C1 segment of cervical spinal cord (tissue), 14 donors: ENCODE measurements at regions not wholly inside any gene's neighbourhood (a gene's known extent, or its start where the extent isn't known, plus 50 kb on each side); places are given as distances from the start of the nearest gene placed in this dataset.

Source experiments
- DNase-seq, 14 donors: peaks; one replicate each; lab custom pipeline; 2025; lab: John Stamatoyannopoulos, UW

DNA sequence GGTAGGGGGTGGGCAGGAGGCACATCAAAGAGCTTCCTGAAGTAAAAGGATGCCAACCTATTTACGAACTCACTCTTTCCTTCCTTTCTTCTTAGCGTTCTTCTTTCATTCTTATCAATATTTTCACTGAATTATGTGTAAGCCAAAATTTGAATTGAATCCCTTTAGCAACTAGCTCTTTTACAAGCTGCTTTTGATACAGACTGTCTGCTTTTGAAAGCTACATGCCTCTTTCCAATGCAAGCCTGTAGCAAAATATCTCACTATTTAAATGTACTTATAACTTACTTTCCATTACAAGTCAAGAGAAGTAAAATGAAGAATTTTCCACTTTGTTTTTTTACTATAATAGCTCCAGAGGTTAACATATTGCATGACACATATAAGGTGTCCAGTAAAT lies 186.6 kb downstream of the NXPE2 start:
- DNase-seq: no peak

DNA sequence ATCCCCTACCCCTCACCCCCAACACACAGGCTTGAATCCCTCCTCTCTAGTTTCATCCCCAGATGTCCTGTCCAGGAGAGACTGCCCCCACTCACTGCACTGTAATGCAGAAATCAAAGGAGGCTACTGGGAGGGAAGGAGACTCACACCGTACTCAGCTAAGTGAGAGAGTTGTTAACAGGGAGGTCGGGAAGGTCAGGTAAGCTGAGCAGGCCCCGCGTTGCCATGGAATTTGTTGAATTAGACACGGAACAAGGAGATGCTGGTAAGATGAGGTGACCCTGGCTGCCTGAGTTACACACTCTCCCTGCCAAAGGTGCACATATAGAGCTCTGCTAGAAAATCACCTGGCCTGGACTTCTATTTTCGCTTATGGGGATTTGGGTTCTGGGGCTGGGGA lies 197.9 kb downstream of the NXPE2 start:
- no peak for DNase-seq

DNA sequence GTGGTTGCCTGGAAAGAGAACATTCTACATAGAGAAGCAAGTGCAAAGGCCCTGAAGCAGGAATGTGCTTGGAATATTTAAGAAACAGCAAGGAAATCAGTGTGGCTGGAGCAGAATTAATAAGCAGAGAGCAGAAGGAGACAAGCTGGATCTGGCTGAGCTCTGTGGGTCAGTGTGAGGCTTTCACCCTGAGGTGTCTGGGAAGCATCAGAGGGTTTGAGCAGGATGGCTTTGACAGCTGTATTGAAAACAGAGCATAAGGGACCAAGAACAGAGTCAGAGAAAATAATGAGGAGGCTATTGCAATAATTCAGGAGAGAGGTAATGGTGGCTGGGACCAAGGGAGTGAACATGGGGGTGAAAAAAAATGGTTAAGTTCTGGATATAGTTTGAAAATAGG lies 199.6 kb downstream of the NXPE2 start:
- DNase-seq: no peak

DNA sequence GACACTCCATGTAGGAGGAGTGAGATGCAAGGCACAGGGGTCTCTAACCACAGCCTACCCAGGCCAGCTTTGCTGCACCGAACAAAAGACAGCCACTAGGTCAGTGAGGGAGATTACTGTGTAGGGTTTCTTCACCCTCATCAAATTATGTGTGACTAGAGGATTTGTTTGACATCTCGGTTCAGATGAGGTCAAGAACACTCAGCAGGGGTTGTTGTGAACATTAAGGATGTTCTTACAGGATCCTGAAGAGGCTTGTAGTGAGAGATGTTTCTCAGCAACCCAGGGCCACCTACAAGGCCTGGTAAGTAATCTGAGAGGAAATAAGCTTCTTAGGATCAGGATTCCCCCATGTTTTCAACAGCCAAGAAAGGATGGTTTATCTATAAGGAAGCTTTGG lies 202.1 kb downstream of the NXPE2 start:
- DNase-seq: no peak

DNA sequence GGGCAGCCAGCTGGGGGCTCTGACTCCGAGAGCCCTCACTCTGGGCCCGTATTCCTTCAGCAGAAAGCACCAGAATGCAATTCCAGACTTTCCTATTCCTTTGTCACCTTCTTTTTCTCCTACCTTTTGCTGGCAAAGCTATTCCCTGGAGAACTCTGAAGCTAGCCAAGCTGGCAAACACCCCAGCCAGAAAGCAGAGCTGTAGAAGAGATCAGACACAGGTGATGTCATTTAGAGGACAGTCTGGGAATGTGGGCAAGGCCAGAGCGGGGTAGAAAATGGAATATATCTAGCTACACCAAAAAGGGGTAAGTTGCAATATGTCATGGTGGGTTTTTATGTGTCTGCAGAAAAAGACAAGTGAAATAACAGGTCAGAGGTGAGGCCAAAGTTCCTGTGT lies 205.1 kb downstream of the NXPE2 start:
- peak in 1 of 14 donors; percentile 54 for DNase-seq

DNA sequence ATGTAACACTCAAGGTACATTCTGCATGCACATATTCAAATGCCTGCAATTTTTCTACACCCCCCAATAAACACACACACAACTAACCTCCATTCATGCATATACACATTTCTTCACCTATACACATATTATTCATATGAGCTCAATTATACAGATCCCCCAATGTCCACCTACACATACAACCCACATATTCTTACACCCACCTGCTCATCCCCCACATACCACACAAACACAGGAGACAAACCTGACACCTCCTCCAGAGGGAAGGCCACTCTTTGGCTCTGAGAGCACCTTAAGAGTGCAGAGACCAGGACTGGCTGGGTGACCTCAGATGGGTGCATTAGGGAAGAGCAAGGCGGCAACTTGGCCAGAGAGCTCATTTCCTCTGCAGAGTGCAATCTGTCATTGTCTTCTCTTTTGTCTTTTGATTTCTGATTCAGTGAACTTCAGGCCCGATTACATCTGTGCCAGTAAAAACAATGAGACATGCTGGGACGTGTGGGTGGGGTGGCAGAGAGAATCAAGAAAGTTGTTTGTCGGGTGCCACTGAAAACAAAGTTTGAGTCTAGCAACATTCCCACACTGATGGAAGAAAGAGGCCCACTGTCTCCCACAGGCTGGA lies 208.4 kb downstream of the NXPE2 start:
- no peak for DNase-seq

DNA sequence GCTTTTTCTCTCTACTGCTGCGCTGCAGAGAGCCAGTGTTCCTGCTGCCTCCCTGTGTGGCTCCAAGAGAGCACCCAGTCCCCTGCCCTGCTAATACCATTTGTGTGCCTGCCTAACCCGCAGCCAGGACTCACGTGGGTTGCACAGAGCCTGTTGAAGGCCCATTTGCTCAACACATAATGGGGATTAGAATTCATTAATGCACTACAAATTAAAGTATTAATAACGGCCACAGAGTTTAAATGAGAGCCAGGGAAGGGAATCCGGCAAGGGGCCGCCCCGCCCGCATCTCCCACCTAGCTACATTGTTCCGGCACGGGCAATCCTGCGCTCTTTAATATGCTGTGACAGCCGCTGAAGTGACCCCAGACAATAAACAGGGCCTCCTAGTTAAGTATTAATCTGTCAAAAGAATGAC lies 211.3 kb downstream of the NXPE2 start:
- DNase-seq: no peak

DNA sequence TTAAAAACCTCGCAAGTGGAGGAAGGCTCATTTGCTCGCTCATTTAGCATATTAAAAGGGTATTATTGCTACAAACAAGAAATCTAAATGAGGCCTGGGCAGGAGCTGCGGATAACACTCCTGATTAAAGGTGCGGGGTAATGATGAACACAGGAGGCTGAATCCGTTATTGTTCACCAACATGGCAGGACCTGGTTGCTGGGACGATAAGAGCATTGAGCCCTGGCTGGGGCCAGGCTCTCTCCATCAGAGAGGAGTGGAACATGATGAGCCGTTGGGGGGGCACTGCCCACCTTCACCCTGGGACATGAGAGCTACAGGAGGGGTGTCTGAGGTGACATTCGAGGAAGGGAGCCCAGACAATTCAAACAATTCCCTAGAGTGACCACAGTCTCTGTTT lies 211.7 kb downstream of the NXPE2 start:
- DNase-seq: no peak

DNA sequence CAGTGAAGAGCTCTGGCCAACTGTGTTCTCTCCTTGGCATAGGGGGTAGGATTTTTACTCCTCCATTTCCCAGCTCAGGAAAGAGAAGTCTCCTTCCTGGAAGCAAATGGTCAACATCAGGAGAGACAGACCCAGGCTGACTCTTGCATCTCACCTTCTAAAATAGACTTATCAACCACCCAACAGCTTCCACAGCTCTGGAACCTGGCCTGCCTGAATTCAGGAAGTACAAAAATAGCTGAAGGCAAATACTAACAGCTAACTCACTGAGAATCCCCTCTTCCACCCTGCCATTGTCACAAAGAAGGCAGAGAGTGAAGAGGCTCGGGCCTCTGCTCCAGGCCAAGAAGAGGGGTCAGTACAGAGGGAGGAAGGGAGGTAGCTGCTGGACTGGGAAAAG lies 213.6 kb downstream of the NXPE2 start:
- no peak for DNase-seq

DNA sequence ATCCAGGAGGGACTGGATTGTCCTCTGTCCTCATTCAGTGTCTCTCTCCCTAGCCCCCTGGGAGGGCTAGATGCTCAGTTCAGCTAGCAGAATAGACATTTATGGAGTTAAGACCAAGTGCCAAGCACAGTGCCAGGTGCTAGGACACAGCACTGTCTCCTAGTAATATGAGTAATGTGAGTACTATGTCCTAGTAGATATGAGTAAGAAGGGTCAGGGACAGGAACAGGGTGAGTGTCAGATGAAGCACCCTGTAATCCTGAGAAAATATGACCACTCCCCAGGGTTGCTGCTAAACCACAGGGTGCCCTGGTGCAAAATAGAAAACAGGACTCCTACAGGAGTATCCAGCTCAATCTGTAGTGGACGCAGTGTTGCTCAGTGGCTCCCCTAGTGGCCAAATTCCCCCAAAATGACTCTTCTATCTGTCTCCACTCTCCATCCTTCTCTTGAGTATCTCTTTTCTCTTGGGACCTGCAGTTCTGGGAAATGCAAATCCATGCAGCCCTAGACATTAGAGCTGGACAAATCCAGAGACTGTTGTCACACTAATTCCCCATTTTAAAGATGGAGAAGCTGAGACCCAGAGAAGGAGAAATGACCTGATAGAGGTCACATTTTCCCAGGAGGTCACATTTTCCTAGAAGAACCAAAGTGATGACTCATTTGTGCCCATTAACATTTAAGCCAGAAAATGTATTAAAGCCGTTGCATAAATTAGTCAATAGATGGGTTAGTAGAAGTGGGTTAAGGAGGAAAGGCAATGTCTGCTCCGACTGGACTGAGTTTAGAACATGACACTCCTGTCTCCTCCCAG lies 214.3 kb downstream of the NXPE2 start:
- no peak for DNase-seq

DNA sequence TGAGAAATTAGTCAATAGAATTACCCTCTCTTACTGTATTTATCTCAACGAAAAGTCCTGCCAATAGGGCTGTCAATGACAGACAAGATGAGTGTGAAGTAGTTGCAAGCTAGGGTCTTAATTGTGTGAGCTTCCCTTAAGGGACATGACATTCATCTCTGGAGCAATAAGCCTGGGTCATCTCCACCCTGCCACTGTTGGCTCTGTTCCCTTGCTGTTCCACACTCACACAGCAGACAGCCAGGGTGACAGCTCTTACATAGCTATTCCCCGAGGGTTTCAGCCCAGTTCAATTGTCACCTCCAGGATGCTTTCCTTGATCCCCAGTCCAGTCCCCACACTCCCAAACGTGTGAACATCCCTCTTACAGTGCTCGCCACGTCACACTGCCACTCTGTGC lies 215.0 kb downstream of the NXPE2 start:
- DNase-seq: no peak

DNA sequence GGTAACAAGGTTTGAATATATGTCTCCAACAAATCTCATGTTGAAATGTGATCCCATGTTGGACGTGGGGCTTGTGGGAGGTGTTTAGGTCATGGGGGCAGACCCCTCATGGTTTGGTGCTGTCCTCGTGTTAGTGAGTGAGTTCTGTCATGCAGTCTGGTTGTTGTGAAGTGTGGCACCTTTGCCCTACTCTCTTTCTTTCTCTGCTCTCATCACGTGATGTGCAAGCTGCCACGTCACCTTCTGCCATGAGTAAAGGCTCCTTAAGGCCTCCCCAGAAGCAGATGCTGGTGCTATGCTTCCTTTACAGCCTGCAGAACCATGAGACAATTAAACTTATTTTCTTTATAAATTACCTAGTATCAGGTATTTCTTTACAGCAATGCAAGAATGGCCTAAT lies 218.3 kb downstream of the NXPE2 start:
- no peak for DNase-seq

DNA sequence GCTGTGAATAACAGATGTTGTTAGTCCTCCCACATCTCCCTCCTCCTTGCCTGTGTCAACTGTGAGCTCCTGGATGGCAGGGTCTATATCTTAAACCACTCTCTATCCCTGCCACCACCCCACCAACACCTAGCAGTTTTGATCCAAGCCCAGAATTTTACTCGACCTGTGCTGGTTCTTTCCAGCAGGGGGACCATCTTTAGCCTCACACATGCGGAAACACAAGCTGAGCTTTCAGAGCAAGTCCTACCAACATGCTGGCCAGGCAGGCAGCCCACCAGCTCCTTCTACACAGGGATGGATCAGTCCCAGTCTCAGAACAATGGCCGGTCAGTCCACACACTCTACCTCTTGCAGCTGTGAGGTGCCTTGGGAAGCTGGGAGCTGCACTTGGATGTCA lies 231.5 kb downstream of the NXPE2 start:
- no peak for DNase-seq

DNA sequence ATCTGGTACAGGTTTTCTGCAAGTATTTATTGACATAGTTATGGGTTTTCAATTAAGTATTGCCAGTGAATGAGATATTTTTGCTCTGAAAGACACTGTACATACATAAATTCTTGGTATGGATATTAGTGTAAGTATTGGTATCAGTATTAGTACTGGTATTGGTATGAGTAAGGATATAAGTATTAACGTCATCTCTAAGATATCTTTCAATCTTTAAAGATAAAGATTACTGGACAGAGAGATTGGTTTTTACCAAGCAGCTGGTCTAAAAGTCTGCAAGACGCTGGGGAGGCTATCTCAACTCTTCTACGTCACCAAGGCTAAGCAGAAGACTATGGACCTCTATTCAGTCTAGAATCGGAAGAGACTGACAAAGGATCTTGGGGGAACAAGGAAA lies 234.5 kb downstream of the NXPE2 start:
- DNase-seq: no peak

DNA sequence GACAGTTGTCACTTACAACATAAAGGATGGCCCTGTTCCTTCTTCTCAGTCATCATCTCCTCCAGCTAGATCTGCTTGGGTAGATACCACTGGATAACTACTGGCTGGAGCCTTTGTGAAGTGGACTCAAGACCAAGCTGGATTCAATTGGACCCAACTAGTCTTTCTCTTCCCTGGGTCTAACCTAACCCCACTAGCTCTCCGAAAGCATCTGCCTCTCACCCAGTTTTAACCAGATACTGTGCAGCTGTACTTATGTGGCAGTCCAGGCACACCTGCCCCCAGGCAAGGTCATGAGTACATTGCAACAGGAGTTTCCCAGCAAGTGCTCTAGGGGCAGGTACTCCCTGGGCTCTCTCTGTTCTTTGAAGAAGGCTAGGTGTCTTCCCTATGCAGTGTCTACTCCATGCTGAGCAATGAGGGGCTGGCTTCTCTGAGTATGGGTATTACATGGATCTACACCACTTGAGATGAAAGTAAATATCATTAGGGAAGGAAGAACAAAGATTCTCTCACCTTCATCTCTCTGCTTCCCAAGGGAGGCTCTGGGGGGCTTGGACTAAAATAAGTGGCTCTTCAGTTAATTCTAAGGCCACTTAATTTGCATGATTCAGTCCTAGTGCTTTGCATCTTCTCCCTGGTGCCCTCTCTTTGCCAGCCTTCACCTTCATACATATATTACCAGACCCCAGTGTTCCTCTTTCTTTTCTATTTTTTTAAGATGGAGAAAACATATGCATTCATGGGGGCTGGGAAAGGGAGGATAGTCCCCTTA lies 236.1 kb downstream of the NXPE2 start:
- DNase-seq: no peak

DNA sequence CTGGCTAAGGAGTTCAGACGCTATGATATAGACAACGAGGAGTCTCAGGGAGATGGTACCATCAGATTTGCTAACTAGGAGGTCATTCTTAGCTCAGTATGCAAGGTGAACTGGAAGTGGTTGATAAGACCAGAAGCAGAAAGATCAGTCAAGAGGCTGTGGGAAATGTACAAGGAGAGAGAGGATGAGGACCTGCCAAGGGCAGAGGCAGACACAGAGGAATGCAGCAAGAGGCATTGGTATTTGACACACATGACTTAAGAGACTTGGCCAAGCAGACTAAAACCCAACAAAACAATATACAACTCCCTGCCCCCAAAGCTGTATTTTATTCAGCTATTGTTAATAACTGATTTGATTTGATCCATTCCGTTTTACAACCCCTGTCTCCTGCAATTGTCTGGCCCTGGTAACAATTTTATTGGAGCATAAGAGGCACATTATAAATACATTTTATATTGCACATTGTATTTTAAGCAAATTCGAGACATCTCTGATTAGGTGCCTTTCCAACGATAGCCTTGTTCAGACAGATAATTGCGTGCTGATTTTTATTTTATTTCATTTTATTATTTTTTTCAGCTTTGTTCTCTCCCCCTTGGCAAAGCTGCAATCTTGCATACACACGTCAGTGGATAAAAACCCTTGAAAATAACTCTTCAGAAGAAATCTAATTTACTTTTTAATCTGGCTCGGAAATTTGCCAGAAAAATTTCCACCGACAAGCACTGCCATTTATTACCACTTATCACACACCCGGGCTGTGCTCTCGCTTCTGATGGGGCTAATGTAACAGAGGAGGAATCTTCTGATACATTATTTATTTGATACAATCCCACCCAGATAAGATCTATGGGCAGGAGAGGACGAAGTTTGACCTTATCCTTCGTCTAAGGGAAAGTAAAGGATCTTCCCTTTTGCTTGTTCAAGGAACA lies 237.8 kb downstream of the NXPE2 start:
- DNase-seq: no peak

DNA sequence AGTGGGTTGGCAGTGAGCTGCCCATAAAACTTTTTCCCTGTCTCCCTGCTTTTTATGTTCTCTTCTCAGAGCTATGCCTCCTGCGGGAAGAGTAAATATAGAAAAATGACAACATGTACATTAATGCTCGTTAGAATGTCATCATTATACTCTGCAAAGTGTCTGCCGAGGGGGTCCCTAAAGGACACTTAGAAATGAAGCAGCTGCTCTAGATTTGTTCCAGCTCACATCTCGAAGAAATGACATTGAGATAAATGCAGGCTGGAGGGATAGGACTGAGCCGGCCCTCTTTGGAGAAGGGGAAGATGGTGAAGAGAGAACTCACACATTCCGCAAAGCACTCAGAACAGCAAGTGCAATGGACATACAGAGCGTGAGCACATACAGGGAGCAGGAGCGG lies 240.0 kb downstream of the NXPE2 start:
- no peak for DNase-seq

DNA sequence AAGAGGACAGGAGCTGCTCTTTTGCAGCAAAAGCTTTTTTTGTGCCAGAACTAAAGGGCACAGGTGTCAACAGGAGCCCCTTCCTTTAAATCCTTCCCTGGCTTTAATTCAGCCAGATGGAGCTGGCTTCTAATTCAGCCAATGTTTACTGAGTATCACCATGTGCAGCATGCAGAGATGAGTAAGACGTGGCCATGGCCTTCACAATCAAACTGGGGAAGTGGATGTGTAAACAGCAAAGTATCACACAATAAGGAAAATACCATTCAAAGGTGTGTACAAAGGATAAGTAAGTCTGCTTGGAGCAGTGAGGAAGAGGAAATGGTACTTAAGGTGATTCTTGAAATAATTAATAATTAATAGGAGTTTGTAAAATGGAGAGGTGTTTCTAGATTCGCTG lies 243.4 kb downstream of the NXPE2 start:
- DNase-seq: no peak

DNA sequence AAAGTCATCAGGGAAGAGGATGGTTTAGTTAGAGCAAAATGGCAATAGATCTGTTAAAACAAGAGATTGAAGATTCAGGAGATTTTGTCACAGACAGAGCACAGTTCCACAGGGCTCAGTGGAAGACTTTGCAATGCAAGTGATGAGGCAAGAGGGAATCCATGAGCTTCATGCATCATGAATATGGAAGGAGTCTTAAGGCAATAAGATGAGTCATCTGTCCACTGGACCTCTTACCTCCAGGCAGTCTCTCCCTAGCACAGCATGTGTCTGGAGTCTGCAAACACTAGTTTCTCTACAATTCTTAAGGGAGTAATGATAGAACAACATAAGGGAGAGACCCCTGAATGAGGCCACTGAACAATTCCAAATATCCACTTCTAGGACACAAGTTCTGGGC lies 245.7 kb downstream of the NXPE2 start:
- DNase-seq: no peak

DNA sequence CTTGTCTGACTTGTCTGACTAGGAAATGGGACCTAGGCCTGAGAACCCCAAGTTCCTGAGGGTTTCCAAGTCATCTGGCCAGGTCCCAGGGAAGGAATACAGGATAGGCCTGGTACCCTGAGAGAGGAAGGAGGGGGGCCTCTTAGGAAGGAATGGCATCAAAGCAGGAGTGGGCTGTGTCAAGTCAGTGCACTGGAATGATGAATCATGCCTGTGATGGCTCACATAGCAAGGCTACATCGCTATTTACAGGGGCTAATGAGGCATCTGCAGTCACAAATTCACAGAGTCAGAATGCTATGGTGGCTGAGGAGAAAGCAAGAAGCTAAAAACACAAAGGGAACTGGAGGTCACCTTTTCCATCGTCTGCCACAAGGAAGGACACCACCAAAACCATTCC lies 247.3 kb downstream of the NXPE2 start:
- no peak for DNase-seq

DNA sequence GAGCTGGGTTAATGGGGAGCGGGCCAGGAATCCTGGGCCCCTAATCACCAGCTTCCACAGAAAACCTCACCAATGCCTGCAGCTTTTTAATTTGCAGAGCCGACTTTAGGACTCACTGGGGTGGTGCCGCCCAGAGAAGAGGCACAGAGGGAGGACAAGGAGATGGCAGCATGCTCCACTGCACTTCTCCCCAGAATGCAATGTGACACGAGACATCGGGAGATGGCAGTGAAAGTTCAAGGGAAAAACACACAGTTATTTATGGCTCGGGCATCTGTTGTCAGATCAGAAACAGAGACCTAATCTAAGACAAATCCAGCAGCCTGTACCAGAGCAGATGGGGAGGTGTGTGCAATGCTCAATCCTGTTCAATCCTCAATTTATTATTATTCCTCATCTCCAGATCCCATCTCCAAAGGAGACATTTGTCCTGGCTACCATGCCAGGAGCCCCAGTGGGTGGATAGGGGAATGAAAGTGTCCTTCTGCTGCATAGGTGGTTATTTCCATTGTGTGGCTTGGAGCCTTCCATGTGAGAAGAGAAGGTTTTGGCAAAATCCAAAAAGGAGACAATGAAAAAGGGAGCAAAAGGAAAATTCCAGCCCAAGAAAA lies 250.0 kb downstream of the NXPE2 start:
- DNase-seq: peak in 3 of 14 donors; percentile 4 to 99 (median 29)
